EL (cell line): ENCODE measurements at regions not wholly inside any gene's neighbourhood (a gene's known extent, or its start where the extent isn't known, plus 50 kb on each side); places are given as distances from the start of the nearest gene placed in this dataset.
"Not testable (repeated sequence)": the region's sequence is repeated elsewhere in the genome, so short reads cannot be mapped to it uniquely, and the experiment has no call there.

Source experiments
- DNase-seq: peaks from one replicate; pipeline ENCODE4 v3.0.0-alpha.2; 2016

DNA sequence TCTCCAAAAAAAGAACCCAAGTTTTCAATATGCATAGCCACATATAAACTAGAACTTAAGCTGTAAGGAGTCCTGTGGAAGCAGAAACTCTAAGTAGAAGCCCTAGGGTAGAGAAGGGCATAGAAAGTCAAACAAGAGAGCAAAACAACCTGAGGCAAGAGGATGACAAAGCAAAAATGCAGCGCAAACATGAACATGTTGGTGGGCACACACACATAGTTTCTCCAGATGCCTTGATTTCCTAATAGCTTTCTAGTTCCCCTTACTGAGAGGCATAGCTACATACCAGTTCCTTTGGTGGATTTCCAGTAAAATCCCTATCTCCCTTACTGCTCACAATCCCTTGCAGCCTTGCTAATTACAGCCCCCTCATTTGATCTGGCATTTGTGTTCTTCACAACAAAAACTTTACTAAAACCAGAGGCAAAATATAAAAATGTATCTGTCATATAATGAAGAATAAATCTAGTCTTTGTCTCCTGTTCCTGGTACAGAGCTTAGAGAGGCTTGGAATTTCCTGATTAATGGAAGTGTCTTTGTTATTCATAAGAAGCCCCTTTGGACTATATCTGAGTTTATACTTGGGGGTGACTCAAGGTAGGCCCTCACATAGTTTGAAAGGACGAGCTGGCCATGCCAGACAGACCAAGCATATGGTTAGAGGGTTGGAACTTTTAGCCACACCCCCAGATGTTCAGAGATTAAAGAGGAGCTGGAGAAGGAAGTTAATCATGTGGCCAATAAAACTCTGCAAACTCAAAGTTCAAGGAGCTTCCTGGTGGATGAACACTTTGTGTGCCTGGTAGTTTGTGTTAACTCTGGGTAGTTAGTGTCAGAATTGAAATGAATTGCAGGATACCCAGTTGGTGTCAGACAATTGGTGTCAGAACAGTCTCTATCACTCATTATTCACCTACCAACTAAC is 52.7 kb upstream of the ZCCHC13 start:
- peak; percentile 59 for DNase-seq

DNA sequence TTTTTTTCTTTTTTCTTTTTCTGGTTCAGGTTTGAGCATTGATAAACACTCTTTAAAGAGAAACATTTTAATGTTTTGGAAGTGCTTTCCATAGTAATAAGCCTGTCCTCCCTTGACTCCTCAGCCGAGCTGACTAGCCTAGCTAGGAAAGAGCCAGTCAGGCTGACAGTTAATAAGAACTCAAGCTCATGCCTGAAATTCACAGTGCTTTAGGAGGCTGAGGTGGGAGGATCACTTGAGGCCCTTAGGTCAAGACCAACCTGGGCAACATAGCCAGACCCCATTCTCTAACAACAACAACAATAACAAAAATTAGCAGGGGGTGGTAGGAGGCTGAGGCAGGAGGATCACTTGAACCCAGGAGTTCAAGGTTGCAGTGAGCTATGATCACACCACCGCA is 53.4 kb upstream of the ZCCHC13 start:
- no peak for DNase-seq

DNA sequence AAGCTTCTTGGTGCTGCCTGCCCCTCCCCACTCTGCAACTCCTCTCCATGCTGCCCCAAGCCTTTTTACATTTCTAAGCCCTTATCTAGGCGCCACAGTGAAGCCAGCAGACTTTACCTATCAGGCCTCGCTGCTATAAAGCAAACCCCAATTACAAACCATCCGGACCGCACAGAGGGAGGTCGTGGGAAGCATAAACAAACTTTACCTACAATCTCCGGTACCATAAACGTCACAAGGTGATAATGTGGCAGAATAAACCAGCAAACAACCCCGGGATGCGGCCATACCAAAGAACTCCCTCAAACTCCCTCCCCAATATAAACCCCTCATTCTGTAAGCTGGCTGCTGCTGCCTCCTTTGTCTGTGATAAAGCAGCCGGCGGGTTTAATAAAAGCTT is 54.0 kb upstream of the ZCCHC13 start:
- no peak for DNase-seq

DNA sequence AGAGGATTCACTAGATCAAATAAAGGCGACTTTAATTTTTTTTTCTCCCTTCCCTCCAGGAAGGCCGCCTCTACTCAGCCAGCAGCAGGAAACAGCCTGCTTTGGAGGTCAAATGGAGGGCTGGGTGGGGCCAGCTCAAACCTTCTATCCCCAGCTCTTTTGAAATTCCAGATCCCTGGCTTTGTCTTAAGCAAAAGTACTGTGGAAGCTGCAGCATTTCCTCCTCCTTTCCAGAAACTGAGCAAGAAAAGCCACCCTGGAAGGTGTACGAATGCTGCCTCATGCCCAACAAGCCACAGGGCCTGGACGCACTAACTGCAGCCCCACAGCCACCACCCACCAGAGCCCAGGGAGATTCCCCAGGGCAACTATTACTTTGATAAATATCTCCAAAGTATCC is 55.1 kb upstream of the ZCCHC13 start:
- no peak for DNase-seq

DNA sequence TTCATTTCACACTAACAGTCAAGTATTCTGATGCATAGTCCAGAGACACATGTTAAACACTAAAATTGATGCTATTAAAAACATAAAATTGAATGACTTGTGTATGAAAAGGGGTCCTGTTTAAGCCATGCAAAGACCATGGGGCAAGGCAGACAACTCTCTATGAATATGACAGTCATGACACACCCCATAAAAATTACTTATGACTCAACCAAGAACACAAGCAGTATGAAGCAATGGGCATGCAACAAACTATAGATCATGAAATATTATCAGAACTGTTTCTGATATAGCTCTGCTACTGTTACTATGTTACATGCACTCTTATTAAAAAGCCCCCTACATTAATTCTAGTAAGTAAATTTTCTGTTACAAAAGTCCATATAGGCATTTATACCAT is 57.5 kb upstream of the ZCCHC13 start:
- DNase-seq: peak; percentile 52

DNA sequence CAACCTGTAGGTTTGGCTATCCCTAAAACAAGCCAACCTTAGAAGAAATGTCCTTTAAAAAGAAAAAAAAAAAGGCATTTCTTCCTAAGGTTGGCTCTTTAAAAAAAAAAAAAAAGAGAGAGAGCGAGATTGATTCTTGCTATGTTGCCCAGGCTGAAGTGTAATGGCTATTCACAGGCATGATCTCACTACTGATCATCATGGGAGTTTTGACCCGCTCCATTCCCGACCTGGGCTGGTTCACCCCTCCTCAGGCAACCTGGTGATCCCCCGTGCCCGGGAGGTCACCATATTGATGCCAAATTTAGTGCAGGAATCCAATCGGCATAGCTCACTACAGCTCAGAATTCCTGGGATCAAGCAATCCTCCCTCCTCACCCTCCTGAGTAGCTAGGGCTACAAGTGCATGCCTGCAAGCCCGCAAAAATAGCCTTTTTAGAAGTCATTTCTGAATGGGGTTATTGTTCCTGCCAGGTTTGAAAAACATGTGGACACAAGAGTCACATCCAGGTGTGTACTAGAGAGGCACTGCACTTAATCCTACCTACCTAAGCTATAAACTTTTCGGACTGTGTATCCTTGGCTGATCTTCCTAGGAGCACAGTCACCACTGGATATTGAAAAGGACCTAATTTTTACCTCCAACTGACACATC is 61.4 kb upstream of the ZCCHC13 start:
- peak; percentile 2 for DNase-seq

DNA sequence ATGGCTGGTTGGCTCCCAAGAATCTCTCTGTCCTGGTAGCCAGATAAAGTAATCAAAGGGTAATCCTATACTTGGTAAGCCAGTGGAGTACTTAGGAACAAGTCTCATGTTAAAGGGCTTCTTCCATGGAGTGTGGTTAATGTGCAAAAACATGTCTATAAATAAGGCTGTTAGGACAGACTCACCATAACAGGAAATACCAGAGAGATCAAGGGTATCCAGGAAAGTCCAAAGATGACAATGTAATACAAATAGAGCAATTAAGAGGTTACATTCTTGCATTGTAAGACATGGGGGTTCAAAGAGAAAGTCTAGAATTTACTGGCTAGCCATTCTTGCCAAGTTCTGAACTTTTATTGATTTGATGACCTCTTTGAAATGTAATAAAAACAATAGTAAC is 61.9 kb upstream of the ZCCHC13 start:
- peak; percentile 57 for DNase-seq

DNA sequence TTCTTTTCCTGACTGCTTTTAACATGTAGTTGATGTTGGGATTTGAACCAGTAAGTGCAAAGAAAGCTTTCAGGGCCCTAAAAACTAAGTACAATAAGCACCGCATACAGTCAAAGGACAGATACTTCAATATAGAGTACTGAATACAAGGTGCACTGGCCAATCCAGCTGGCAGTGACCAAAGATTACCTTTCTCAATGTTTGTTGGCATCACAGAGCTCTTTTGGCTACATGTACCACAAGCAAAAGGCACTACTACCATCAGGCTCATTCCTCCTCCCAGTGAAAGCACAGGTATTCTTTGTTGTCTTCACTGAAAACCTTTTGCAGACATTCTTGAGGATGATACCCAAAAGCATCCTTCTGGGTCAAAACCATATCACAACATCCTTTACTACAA is 65.2 kb upstream of the ZCCHC13 start:
- no peak for DNase-seq

DNA sequence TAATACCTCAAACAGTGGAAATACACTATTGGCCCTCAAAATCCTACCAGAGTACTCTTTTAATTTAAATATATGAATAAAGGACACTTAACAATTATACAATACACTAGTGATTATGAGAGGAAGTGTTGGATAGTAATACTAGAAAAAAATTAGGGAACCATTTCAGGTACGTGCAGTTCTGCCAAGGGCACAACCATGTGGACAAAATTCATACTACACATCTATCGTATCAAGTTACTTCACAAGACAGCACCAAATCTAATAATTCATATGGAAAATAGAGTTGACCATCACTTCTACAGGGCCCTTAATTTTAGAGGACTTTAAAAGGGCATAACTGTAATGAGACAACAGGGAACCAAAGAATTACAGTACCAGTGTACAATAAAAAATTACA is 69.2 kb upstream of the ZCCHC13 start:
- no peak for DNase-seq

DNA sequence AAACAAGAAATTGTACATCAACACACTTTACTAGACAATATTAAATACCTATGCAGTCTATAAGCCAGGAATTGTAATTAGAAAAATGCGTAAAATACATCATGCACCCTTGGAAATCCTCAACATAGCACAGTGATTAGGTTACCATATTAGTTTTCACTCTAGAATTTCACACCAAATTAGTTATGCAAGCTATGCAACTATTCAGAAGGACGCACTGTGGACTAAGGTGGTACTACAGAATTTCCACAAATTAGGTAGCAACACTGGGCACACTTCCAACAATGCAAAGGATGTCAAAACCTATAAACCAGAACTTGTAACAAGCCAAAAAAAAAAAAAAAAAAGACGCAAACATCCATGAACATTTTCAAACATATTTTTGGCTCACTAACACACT is 71.1 kb upstream of the ZCCHC13 start:
- peak; percentile 23 for DNase-seq

DNA sequence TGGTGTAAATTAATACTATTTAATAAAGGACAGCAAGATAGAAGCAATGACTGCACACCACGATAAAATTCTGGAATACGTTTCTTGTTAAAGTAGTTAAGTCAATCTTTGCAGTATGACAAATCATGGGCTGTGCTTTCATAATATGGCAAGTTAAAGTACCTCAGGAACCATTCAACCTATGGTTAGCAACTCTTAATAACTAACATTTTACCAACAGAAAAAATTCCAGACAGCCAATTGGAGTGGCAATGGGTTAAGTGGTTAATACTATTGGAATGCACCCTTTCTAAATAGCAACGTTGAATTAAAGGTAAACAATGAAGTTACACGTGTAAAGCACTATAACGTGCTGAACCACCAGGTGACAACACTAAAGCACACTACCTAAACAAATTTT is 72.4 kb upstream of the ZCCHC13 start:
- DNase-seq: no peak

DNA sequence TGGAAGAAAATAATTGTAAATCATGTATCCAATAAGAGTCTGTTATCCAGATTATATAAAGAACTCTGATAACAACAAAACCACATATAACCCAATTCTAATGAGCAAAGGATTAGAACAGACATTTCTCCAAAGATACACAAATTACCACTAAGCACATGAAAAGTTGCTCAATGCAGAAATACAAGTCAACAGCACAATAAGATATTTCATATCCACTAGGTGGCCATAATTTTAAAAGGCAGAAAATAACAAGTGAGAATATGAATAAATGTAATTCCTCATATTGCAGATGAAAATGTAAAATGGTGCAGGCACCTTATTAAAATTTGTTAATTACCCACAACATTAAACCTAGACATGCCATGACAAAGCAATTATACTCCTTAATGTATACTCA is 73.9 kb upstream of the ZCCHC13 start:
- no peak for DNase-seq

DNA sequence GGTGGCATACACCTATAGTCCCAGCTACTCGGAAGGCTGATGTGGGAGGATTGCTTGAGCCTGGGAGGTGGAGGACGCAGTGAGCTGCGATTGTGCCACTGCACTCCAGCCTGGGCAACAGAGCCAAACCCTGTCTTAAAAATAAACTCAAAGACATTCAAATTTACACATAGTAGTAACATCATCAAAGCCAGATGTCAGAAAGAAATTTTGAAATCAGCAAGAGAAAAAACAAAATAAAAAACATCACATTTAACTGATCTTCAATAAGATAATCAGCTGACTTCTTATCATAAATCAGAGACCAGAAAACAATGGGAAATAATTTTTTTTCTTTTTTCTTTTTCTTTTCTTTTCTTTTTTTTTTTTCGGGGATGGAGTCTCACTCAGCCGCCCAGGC is 78.9 kb upstream of the ZCCHC13 start:
- no peak for DNase-seq

DNA sequence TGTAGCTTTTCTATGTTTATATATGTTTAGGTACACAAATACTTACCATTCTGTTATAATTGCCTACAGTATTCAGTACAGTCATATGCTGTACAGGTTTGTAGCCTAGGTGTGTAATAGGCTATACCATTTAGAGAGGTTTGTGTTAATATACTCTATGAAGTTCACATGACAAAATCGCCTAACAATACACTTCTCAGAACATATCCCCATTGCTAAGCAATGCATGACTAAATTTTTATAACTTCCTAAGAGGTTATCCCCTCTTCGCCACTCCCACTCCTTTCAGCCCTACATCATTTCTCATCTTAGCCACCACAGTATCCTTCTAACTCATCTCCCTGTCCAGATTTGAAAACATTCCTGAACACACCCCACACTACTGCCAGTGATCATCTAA is 83.7 kb upstream of the ZCCHC13 start:
- no peak for DNase-seq

DNA sequence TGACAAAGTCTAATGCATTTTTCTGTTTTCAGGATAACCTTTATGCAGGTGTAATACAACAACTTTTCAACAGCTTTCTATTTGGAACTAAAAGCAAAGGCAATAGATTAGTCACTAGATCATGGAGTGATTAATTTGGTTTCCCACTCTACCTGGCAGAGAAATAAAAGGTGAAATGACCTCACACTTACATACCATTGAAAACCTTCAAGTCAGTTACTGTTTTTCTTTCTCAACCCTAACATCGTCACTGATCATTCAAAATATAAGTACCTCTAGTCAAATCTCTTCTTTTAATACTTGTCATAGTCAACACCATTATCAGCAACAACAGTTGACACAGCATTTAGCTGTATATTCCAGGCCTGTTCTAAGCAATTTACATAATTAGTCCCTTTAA is 85.1 kb upstream of the ZCCHC13 start:
- no peak for DNase-seq

DNA sequence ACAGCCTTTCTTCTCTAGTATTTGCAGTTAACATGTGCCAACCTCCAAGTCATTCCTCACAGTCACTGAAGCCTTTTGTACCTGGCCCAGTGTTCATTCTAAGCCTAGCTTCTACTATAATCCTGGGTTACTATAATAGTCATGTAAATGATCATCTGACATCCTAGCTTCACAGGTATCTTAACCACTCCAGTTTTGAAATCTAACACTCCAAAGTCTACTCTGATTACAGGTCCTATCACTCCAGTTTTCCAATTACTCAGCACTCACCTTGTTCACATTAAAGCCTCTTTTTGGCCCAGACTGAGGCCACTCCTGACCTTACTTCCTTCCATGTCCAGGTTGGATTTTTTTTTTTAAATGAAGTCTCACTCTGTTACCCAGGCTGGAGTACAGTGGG is 87.6 kb upstream of the ZCCHC13 start:
- DNase-seq: no peak

DNA sequence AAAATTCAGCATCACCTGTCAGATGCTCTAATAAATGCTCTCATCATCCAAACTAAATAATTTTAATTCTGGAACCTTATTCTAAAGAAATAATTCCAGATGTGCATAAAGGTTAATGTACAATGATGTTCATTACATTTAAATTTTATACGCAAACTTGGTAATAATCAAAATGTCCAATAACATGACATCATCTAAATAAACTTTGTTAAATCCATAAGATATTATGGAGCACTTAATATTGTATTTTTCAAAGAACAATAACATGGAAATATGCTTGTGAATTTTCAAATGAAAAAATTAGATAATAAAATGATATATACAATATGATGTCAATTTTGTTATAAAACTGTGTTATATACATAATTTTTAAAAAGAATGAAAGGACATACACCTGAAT is 92.1 kb upstream of the ZCCHC13 start:
- no peak for DNase-seq

DNA sequence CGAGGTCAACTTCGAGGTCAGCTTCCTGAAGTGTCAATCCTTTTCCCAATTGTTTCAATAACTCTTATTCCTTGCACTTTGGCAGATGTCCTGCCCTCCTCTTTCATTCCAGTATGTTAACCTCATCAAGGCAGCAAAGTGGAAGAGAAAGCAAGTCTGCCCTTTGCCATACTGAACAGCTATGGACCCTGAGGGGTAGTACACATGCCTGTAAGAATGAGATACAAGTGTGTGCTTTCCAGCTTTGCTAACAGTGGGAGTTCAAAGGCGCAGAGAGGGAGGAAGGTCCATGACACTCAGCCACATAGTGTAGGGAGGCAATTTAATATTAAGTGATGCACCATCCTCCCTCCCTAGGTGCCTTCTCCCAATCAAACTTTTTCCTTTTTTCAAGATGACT is 96.4 kb upstream of the ZCCHC13 start:
- DNase-seq: no peak

DNA sequence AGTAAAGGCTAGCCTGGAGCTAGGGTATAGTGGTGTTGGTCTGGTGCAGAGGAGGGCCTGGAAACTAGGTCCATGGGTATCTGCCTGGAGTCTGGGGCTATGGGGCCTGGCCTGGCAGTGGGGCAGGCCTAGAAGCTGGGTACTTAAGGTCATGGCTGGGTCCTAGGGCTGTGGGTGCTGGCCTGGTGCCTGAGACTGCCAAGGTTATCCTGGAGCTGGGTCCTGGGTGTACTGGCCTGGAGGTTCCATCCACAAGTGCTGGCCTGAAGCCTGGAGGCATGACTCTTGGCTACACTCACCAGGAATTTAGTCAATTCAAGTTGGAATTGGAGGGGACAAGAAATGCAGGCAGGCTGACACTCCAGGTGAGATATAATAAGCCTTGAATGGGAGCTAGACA is 108.4 kb upstream of the ZCCHC13 start:
- DNase-seq: no peak

DNA sequence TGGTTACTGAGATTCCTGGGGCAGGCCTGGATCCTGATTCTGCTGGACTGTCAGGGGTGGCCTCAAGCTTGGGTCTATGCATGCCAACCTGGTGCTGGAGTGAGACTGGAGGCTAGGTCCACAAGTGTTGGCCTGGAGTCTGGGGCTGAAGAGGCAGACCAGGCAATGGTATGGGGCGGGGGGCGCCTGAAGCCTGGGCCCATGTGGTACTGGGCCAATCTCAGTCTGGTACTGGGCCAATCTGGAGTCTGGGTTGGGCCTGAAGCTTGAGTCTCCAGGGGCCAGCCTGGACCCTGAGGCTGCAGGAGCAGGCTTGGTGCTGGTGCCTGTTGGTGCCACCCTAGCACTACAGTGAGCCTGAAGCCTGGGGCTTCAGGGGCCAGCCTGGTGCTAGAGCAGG is 108.9 kb upstream of the ZCCHC13 start:
- DNase-seq: no peak

DNA sequence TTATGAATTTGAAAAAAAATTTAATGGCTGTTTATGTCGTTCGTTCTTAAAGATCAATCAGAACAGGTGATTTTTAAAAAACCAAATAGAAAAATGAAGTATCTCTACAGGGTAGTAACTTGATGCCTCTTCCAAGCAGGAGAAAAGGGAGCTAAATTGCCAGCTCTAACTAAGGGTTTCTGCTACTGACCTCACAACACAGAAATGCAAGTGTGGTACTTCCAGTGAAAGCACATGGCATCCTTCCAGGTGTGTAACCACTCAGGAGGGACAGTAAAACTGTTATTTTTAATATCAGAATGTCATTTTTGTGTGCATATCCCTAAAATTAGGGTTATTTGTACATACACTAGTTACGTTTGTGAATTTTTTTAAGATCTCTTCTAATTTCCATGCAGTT is 116.8 kb upstream of the ZCCHC13 start:
- no peak for DNase-seq

DNA sequence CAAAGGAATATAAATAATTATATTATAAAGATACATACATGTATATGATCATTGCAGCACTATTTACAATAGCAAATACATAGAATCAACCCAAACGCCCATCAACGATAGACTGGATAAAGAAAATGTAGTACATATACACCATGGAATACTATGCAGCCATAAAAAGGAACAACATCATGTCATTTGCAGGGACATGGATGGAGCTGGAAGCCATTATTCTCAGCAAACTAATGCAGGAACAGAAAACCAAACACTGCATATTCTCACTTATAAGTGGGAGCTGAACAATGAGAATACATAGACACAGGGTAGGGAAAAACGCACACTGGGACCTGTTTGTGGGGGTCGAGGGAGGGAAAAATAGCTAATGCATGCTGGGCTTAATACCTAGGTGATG is 120.9 kb upstream of the ZCCHC13 start:
- not testable (repeated sequence) for DNase-seq

DNA sequence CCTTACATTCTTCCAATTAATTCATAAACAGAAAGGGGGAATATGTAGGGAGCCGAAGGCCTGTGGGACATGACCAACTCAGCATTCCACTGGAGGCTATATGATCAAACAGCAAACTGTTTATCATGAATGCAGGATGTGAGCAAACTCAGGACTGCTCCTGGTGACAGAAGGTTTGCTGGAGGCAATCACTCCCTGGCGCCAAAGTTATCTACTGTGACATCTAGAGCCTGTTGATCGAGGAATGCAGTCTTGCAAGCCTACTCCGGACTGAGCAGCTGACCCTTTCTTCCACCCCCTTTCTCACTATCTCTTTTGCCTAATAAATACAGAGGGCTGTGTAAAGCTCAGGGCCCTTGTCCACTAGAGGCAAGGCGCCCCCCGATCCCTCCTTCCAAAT is 122.0 kb upstream of the ZCCHC13 start:
- not testable (repeated sequence) for DNase-seq

DNA sequence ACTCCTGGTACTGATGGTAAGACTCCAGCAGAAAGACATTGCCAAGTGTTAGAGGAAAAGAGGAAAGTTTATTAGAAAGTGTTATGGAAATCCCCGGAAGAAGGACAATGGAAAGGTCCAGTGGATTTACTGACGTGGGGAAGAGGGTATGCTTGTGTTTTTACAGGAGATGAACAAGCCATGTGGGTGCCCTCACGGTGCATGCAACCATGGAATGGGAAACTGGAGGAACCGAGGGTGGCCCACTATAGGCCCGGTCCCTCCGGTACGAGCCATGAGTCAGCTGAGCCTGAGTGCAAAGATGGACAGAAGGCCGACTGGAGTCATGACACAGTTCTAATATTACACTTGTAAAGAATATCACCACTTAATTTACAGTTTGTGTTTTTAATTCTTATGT is 123.3 kb upstream of the ZCCHC13 start:
- no peak for DNase-seq

DNA sequence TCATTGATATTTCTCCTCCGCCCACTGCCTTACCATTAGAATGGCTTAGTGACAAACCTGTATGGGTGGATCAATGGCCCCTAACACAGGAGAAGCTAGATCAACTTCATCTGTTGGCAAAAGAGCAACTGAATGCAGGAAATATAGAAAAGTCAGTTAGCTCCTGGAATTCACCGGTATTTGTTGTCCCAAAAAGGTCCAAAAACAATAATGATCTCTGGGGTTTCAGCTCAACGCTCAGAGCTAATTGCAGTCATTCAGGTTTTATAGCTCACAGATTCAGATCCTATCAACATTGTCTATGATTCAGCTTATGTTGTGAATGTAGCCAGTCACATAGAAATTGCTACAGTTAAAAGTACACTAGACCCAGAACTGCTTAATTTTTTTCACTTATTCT is 124.0 kb upstream of the ZCCHC13 start:
- no peak for DNase-seq
